SK-N-SH (cell line): ENCODE measurements at regions not wholly inside any gene's neighbourhood (a gene's known extent, or its start where the extent isn't known, plus 50 kb on each side); places are given as distances from the start of the nearest gene placed in this dataset.
"Not testable (repeated sequence)": the region's sequence is repeated elsewhere in the genome, so short reads cannot be mapped to it uniquely, and the experiment has no call there.

Experiments
- CTCF ChIA-PET: fragments of 300-600, 350-600 bp; formaldehyde crosslinking; extraction: SDS; loops from one replicate; lab custom pipeline; 2021; lab: Yijun Ruan, JAX
- POLR2A ChIA-PET: fragments of 350-600 bp; sonication (Branson Sonifier 250); formaldehyde crosslinking; extraction: SDS; loops from one replicate; lab custom pipeline; 2020; ENCODE audit warnings: antibody characterized with exemption, inconsistent platforms; lab: Yijun Ruan, JAX
- DNase-seq: peaks from one replicate; pipeline ENCODE4 v3.0.0; 2012
- H2AFZ ChIP-seq: fragments of 200-600 bp; sonication (generic); 2 replicates; pipeline ENCODE4 v1.8.1; 2016; ENCODE audit warnings: antibody characterized with exemption, mild to moderate bottlenecking, low read depth
- H3F3A ChIP-seq: fragments of 200-600 bp; sonication (generic); replicated peaks from 2 replicates; pipeline ENCODE3; 2016; ENCODE audit warnings: antibody characterized with exemption, mild to moderate bottlenecking; ENCODE audit not compliant: insufficient read depth
- H3K27ac ChIP-seq, 2 experiments: fragments of 200-500 bp in 1 of 2; fragments of 200-600 bp in 1 of 2; sonication (Bioruptor generic) in 1 of 2; sonication (generic), shearing (Covaris generic) in 1 of 2; 2 replicates each; pipeline versions ENCODE4 v1.5.1 to v1.6.1; 2014 to 2016; ENCODE audit warnings: low read depth in 2 of 2, inconsistent platforms in 1 of 2, low read length in 1 of 2, mild to moderate bottlenecking in 1 of 2, mixed read lengths in 1 of 2
- H3K27me3 ChIP-seq: fragments of 200-600 bp; sonication (generic), shearing (Covaris generic); 2 replicates; pipeline ENCODE4 v1.6.1; 2016; ENCODE audit warnings: mixed run types; ENCODE audit not compliant: insufficient read depth
- H3K36me3 ChIP-seq, 2 experiments: fragments of 200-500 bp in 1 of 2; fragments of 200-600 bp in 1 of 2; sonication (Bioruptor generic) in 1 of 2; sonication (generic) in 1 of 2; replicated peaks in 1 of 2; 2 replicates each; pipeline versions ENCODE3 to v1.5.1; 2014 to 2016; ENCODE audit warnings: low read length in 1 of 2, mild to moderate bottlenecking in 1 of 2; ENCODE audit not compliant: insufficient read depth in 2 of 2, control insufficient read depth in 1 of 2
- H3K4me1 ChIP-seq, 2 experiments: fragments of 200-500 bp in 1 of 2; fragments of 200-600 bp in 1 of 2; sonication (Bioruptor generic) in 1 of 2; sonication (generic), shearing (Covaris generic) in 1 of 2; 2 replicates each; pipeline versions ENCODE4 v1.5.1 to v1.6.1; 2014 to 2016; ENCODE audit warnings: low read depth in 1 of 2, low read length in 1 of 2, mixed run types in 1 of 2; ENCODE audit not compliant: insufficient read depth in 2 of 2, control insufficient read depth in 1 of 2
- H3K4me2 ChIP-seq: fragments of 200-600 bp; sonication (generic), shearing (Covaris generic); 2 replicates; pipeline ENCODE4 v1.6.1; 2017; ENCODE audit warnings: mixed run types
- H3K4me3 ChIP-seq, 2 experiments: fragments of 200-500 bp in 1 of 2; fragments of 200-600 bp in 1 of 2; sonication (Bioruptor generic) in 1 of 2; sonication (generic), shearing (Covaris generic) in 1 of 2; 2 replicates each; pipeline versions ENCODE4 v1.5.1 to v1.8.1; 2014 to 2016; ENCODE audit warnings: low read depth in 2 of 2, inconsistent platforms in 1 of 2, low read length in 1 of 2, mild to moderate bottlenecking in 1 of 2, mixed read lengths in 1 of 2, moderate library complexity in 1 of 2
- H3K79me2 ChIP-seq: fragments of 200-600 bp; sonication (generic); 2 replicates; pipeline ENCODE4 v1.8.1; 2017; ENCODE audit warnings: mild to moderate bottlenecking; ENCODE audit not compliant: insufficient read depth
- H3K9ac ChIP-seq: fragments of 200-600 bp; sonication (generic); 2 replicates; pipeline ENCODE4 v1.6.1; 2017; ENCODE audit warnings: mixed run types
- H3K9me2 ChIP-seq: fragments of 200-600 bp; sonication (generic); 2 replicates; pipeline ENCODE4 v1.6.1; 2017; ENCODE audit warnings: mixed run types
- H3K9me3 ChIP-seq: fragments of 200-600 bp; sonication (generic); 2 replicates; pipeline ENCODE4 v1.6.1; 2017; ENCODE audit warnings: mixed run types, mild to moderate bottlenecking, moderate library complexity
- H4K20me1 ChIP-seq: fragments of 200-600 bp; sonication (generic); 2 replicates; pipeline ENCODE4 v1.6.1; 2017; ENCODE audit warnings: mild to moderate bottlenecking, mixed run types; ENCODE audit not compliant: insufficient read depth
- EP300 ChIP-seq, 2 experiments: IDR thresholded peaks; 2 replicates each; pipeline versions ENCODE4 v1.4.0 to v1.6.1; 2012; ENCODE audit warnings: borderline replicate concordance in 1 of 2, low read depth in 1 of 2, low read length in 1 of 2
- EZH2phosphoT487 ChIP-seq: fragments of 200-600 bp; sonication (generic); IDR thresholded peaks from 2 replicates; pipeline ENCODE4 v1.6.1; 2017; ENCODE audit warnings: low read depth, mixed run types, mild to moderate bottlenecking, antibody characterized with exemption, moderate library complexity, borderline replicate concordance
- FOXJ3 ChIP-seq: sonication (generic); formaldehyde crosslinking; IDR thresholded peaks from 2 replicates; pipeline ENCODE4 v1.5.1; 2020; ENCODE audit warnings: mild to moderate bottlenecking, missing genetic modification reagents
- FOXM1 ChIP-seq: IDR thresholded peaks from 2 replicates; pipeline ENCODE4 v1.4.0; 2012; ENCODE audit warnings: low read depth, mild to moderate bottlenecking
- GABPA ChIP-seq: IDR thresholded peaks from 2 replicates; pipeline ENCODE4 v1.4.0; 2012; ENCODE audit warnings: low read depth, mild to moderate bottlenecking
- MEF2A ChIP-seq: IDR thresholded peaks from 2 replicates; pipeline ENCODE4 v1.4.0; 2012; ENCODE audit warnings: low read depth, borderline replicate concordance
- MXI1 ChIP-seq: IDR thresholded peaks from 2 replicates; pipeline ENCODE4 v1.6.1; 2012; ENCODE audit warnings: mild to moderate bottlenecking, low read depth, low read length, improper control_type of control experiment
- NRF1 ChIP-seq: IDR thresholded peaks from 2 replicates; pipeline ENCODE4 v1.6.1; 2012; ENCODE audit warnings: low read depth, mild to moderate bottlenecking, low read length
- POLR2AphosphoS5 ChIP-seq: IDR thresholded peaks from 2 replicates; pipeline ENCODE4 v1.6.1; 2012; ENCODE audit warnings: low read depth, low read length
- RAD21 ChIP-seq: IDR thresholded peaks from 2 replicates; pipeline ENCODE4 v1.6.1; 2012; ENCODE audit warnings: mild to moderate bottlenecking, low read length
- REST ChIP-seq: IDR thresholded peaks from 2 replicates; pipeline ENCODE4 v1.6.1; 2012; ENCODE audit warnings: mild to moderate bottlenecking, low read depth, low read length, moderate library complexity
- RFX5 ChIP-seq: IDR thresholded peaks from 2 replicates; pipeline ENCODE4 v1.6.1; 2012; ENCODE audit warnings: mild to moderate bottlenecking, improper control_type of control experiment, low read length
- RXRA ChIP-seq: IDR thresholded peaks from 2 replicates; pipeline ENCODE4 v1.4.0; 2012; ENCODE audit warnings: low read depth, mild to moderate bottlenecking, borderline replicate concordance
- TCF12 ChIP-seq: IDR thresholded peaks from 2 replicates; pipeline ENCODE4 v1.4.0; 2012
- WGBS: methylation state at CpG from one replicate; pipeline ENCODE4 v1.1.6; 2017; ENCODE audit warnings: low lambda C conversion rate; 5-methylcytosine and 5-hydroxymethylcytosine counted together
- TF ChIP-seq, protein P1 (sequence below): IDR thresholded peaks from 2 replicates; pipeline ENCODE4 v1.4.0; 2012; ENCODE audit warnings: low read depth
- TF ChIP-seq, protein P2 (sequence below): IDR thresholded peaks from 2 replicates; pipeline ENCODE4 v1.4.0; 2012; ENCODE audit warnings: low read depth, borderline replicate concordance
- TF ChIP-seq, protein P3 (sequence below): fragments of 150-350 bp; IDR thresholded peaks from 2 replicates; pipeline ENCODE4 v1.6.1; 2016; ENCODE audit warnings: mild to moderate bottlenecking, low read depth, low read length

GRCh38 chr12:84034871-84035270 is 877.7 kb downstream of the SLC6A15 start:
- Histone ChIP-seq H3K27me3 (no peaks in the 10 kb centered on the region), H3K79me2 (no peaks in the 10 kb centered on the region)
- TF ChIP-seq NRF1 (no peak), POLR2AphosphoS5 (no peak), FOXJ3 (CRISPR knock-in tag) (no peak), RAD21 (no peak), RFX5 (no peak), TCF12 (no peak), MEF2A (no peak), FOXM1 (no peak), MXI1 (no peak), REST (no peak), RXRA (no peak)
- TF ChIP-seq, protein P1, sequence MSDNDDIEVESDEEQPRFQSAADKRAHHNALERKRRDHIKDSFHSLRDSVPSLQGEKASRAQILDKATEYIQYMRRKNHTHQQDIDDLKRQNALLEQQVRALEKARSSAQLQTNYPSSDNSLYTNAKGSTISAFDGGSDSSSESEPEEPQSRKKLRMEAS, result no peak

GRCh38 chr12:84033162-84033561 is 879.4 kb downstream of the SLC6A15 start:
- Histone ChIP-seq H3K27me3 (no peaks in the 10 kb centered on the region), H3K4me1 (no peaks in the 10 kb centered on the region), H3K36me3 (no peaks in the 10 kb centered on the region), H3K9ac (no peak overlapping the region), H3F3A (no peaks in the 10 kb centered on the region), H4K20me1 (no peaks in the 10 kb centered on the region), H3K27ac (no peak overlapping the region), H2AFZ (no peak overlapping the region), H3K4me3 (no peak overlapping the region), H3K9me2 (no peaks in the 10 kb centered on the region), H3K9me3 (no peaks in the 10 kb centered on the region), H3K4me2 (no peak overlapping the region), H3K79me2 (no peaks in the 10 kb centered on the region)
- TF ChIP-seq GABPA (no peak), EZH2phosphoT487 (no peak), RXRA (no peak), FOXJ3 (CRISPR knock-in tag) (no peak), TCF12 (no peak), EP300 (IDR thresholded peaks at IDR 0.05; ENCODE audit: borderline replicate concordance in 1 of 2, low read depth in 1 of 2, low read length in 1 of 2) (no peak)
- TF ChIP-seq, protein P2, sequence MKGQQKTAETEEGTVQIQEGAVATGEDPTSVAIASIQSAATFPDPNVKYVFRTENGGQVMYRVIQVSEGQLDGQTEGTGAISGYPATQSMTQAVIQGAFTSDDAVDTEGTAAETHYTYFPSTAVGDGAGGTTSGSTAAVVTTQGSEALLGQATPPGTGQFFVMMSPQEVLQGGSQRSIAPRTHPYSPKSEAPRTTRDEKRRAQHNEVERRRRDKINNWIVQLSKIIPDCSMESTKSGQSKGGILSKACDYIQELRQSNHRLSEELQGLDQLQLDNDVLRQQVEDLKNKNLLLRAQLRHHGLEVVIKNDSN, result no peak
- TF ChIP-seq, protein P3, sequence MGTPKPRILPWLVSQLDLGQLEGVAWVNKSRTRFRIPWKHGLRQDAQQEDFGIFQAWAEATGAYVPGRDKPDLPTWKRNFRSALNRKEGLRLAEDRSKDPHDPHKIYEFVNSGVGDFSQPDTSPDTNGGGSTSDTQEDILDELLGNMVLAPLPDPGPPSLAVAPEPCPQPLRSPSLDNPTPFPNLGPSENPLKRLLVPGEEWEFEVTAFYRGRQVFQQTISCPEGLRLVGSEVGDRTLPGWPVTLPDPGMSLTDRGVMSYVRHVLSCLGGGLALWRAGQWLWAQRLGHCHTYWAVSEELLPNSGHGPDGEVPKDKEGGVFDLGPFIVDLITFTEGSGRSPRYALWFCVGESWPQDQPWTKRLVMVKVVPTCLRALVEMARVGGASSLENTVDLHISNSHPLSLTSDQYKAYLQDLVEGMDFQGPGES, result no peak
- ChIA-PET CTCF (no interaction called here), POLR2A (no interaction called here)
- no peak for DNase-seq
- 67% methylated on average over 7 of the region's 8 CpGs for WGBS

More at GRCh38 chr12:84034871-84035270, 877.7 kb downstream of the SLC6A15 start:
- Histone ChIP-seq H3K27ac (no peak overlapping the region), H3K9ac (no peak overlapping the region), H3K4me1 (no peaks in the 10 kb centered on the region), H3K36me3 (no peaks in the 10 kb centered on the region), H3K4me2 (no peak overlapping the region), H3K4me3 (no peak overlapping the region), H3K9me2 (no peaks in the 10 kb centered on the region), H3K9me3 (no peaks in the 10 kb centered on the region), H3F3A (no peaks in the 10 kb centered on the region), H2AFZ (no peak overlapping the region), H4K20me1 (no peaks in the 10 kb centered on the region)
- ChIA-PET POLR2A (no interaction called here), CTCF (no interaction called here)
- no peak for DNase-seq
- 36% methylated on average over 2 of the region's 2 CpGs for WGBS

DNA sequence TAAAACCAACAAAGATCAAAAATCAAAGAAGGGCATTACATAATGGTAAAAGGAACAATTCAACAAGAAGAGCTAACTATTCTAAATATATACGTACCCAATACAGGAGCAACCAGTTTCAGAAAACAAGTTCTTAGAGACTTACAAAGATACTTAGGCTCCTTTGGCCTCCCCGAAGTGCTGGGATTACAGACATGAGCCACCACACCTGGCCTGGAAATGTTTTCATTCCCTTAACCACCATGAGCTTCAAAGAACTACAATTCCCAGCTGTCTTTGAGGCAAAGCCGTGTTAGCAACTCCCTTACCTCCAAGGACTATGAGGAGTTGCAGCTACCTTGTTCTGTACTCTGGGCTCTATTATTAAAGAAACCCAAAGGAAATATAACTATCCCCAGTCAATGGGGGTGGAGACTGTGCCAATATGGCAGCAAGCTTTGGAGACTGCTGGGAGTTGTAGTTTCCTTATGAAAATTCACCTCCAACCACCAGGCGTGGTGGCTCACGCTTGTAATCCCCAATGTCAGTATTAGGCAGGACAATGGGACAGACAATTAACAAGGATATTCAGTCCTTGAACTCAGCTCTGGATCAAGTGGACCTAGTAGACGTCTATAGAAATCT is 893.9 kb downstream of the SLC6A15 start:
- H3K27ac ChIP-seq, H3K4me1 ChIP-seq, H3K79me2 ChIP-seq, H4K20me1 ChIP-seq, DNase-seq, H3F3A ChIP-seq, H2AFZ ChIP-seq, POLR2A ChIA-PET, H3K9me2 ChIP-seq, H3K4me2 ChIP-seq, CTCF ChIA-PET, H3K4me3 ChIP-seq, H3K9ac ChIP-seq, H3K36me3 ChIP-seq, H3K9me3 ChIP-seq, H3K27me3 ChIP-seq: not testable (repeated sequence)
- 79% methylated on average over 6 of the region's 6 CpGs for WGBS
